Vagina (tissue), 2 donors: ENCODE measurements at regions not wholly inside any gene's neighbourhood (a gene's known extent, or its start where the extent isn't known, plus 50 kb on each side); places are given as distances from the start of the nearest gene placed in this dataset.

Experiments
- DNase-seq, 2 donors: peaks; one replicate each; pipeline ENCODE4 v3.0.0-alpha.2; 2017; ENCODE audit errors: extremely low spot score in 2 of 2
- H3K27ac ChIP-seq: fragments of 200-600 bp; sonication (generic); one replicate; pipeline ENCODE4 v1.5.1; 2019
- H3K27me3 ChIP-seq: fragments of 200-600 bp; sonication (generic); one replicate; pipeline ENCODE4 v1.5.1; 2019
- H3K36me3 ChIP-seq, 2 donors: fragments of 200-600 bp; sonication (generic); one replicate each; pipeline ENCODE4 v1.5.1; 2017 to 2019
- H3K4me1 ChIP-seq: fragments of 200-600 bp; sonication (generic); one replicate; pipeline ENCODE4 v1.5.1; 2019
- H3K4me3 ChIP-seq, 2 donors: fragments of 200-600 bp; sonication (generic); 1 replicate in 1 of 2; 2 replicates in 1 of 2; pipeline ENCODE4 v1.5.1; 2016 to 2019
- H3K9me3 ChIP-seq: fragments of 200-600 bp; sonication (generic); one replicate; pipeline ENCODE4 v1.5.1; 2019
- POLR2A ChIP-seq, 2 donors: fragments of 450-650 bp; IDR thresholded peaks; one replicate each; pipeline ENCODE4 v1.6.1; 2017; ENCODE audit warnings: antibody characterized with exemption in 2 of 2, mild to moderate bottlenecking in 2 of 2, moderate library complexity in 2 of 2
- POLR2AphosphoS5 ChIP-seq, 2 donors: sonication (generic); formaldehyde crosslinking; IDR thresholded peaks; one replicate each; pipeline ENCODE4 v1.9.0; 2017; ENCODE audit warnings: antibody characterized with exemption in 2 of 2, mild to moderate bottlenecking in 2 of 2, low read depth in 1 of 2; ENCODE audit not compliant: insufficient read depth in 1 of 2
- intact Hi-C: fragments of 100-400 bp; cut with DNase I; formaldehyde crosslinking; loops from one replicate; pipeline ENCODE4 v1.15.1; 2023
- TF ChIP-seq, protein P1 (sequence below), 3 experiments: fragments of 450-650 bp in 2 of 3; fragments of 200-600 bp in 1 of 3; sonication (generic) in 1 of 3; IDR thresholded peaks; one replicate each; pipeline ENCODE4 v1.5.1; 2017 to 2019; ENCODE audit warnings: antibody characterized with exemption in 3 of 3, mild to moderate bottlenecking in 2 of 3, moderate library complexity in 2 of 3

DNA sequence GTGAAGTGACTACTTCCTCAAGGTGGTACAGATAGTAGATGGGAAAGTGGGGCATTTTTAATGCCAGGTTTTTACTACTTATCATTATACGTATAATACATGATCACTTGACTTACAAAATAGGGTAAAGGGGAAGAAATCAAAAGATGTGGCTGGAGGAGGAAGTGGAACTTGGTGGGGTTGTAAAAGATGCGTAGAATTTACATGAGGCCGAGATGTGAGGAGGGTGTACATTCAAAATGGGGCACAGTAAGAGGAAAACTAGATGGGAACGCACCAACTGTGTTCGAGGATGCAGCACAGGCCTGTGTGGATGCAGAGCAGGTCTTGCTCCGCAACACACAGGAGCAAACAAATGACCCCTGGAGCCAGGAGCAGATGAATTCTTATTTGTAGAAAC, 403.3 kb downstream of the TXNL1 start:
- H3K27ac ChIP-seq = no peak overlapping the region
- intact Hi-C loops = no loop called here
- TF ChIP-seq POLR2A (IDR thresholded peaks at IDR 0.05) = no peak
- TF ChIP-seq, protein P1, sequence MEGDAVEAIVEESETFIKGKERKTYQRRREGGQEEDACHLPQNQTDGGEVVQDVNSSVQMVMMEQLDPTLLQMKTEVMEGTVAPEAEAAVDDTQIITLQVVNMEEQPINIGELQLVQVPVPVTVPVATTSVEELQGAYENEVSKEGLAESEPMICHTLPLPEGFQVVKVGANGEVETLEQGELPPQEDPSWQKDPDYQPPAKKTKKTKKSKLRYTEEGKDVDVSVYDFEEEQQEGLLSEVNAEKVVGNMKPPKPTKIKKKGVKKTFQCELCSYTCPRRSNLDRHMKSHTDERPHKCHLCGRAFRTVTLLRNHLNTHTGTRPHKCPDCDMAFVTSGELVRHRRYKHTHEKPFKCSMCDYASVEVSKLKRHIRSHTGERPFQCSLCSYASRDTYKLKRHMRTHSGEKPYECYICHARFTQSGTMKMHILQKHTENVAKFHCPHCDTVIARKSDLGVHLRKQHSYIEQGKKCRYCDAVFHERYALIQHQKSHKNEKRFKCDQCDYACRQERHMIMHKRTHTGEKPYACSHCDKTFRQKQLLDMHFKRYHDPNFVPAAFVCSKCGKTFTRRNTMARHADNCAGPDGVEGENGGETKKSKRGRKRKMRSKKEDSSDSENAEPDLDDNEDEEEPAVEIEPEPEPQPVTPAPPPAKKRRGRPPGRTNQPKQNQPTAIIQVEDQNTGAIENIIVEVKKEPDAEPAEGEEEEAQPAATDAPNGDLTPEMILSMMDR (IDR thresholded peaks at IDR 0.05) = no peak
- TF ChIP-seq POLR2AphosphoS5 (IDR thresholded peaks at IDR 0.05; ENCODE audit: insufficient read depth in 1 of 2, low read depth in 1 of 2) = no peak
- DNase-seq = no peak
- no peaks in the 10 kb centered on the region for H3K36me3 ChIP-seq
- no peaks in the 10 kb centered on the region for H3K9me3 ChIP-seq
- H3K27me3 ChIP-seq = no peaks in the 10 kb centered on the region
- H3K4me1 ChIP-seq = no peaks in the 10 kb centered on the region
- H3K4me3 ChIP-seq = no peak overlapping the region

DNA sequence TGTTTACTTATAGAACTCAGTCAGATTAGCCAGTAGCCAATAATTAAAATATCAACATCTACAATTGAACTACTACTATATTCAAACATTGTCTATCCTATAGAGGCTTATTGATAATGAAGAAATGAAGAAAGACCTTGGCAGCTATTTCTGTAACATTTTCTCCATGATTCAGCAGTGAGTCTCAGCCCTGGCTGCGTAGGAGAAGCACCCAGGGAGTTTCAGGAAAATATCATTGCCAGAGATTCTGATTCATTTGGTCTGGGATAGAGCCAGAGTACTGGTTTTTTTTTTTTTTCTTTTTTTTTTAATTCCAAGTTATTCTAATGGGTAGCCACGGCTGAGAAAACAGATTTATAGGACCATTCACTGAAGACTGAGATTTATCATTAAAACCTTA, 404.8 kb downstream of the TXNL1 start:
- no peaks in the 10 kb centered on the region for H3K36me3 ChIP-seq
- no peak overlapping the region for H3K4me3 ChIP-seq
- no peaks in the 10 kb centered on the region for H3K4me1 ChIP-seq
- no peaks in the 10 kb centered on the region for H3K27me3 ChIP-seq
- H3K27ac ChIP-seq = peak overlapping the region; percentile 30
- TF ChIP-seq POLR2AphosphoS5 (IDR thresholded peaks at IDR 0.05; ENCODE audit: insufficient read depth in 1 of 2, low read depth in 1 of 2) = peak; percentile 25 to 76
- no peak for TF ChIP-seq POLR2A (IDR thresholded peaks at IDR 0.05)
- TF ChIP-seq, protein P1 (IDR thresholded peaks at IDR 0.05) = no peak
- no peak for DNase-seq
- no peaks in the 10 kb centered on the region for H3K9me3 ChIP-seq
- intact Hi-C loops = no loop called here

DNA sequence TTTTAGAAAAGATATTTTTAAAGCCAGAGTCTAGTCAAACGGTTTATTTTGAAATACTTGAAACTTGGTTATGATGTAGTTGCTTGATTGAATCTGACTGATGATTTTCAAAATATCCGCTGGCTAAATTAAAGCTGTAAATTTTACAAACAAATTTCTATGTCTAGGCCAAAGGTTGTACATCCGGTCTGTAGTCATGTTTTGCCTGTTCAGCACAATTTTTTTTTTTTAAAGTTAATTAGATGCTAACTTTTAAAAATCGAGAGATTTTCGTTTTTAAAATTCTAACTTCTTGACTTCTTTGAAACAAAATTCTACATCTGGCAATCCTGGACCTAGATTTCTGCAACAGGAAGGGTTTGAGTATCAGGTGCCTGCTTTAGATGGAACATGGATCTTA, 412.4 kb downstream of the TXNL1 start:
- intact Hi-C loops = no loop called here
- H3K9me3 ChIP-seq = no peaks in the 10 kb centered on the region
- no peak overlapping the region for H3K27ac ChIP-seq
- no peak for TF ChIP-seq POLR2A (IDR thresholded peaks at IDR 0.05)
- TF ChIP-seq, protein P1 (IDR thresholded peaks at IDR 0.05) = no peak
- no peak for TF ChIP-seq POLR2AphosphoS5 (IDR thresholded peaks at IDR 0.05; ENCODE audit: insufficient read depth in 1 of 2, low read depth in 1 of 2)
- no peak overlapping the region for H3K4me3 ChIP-seq
- DNase-seq = no peak
- H3K36me3 ChIP-seq = no peaks in the 10 kb centered on the region
- no peaks in the 10 kb centered on the region for H3K4me1 ChIP-seq
- no peaks in the 10 kb centered on the region for H3K27me3 ChIP-seq

DNA sequence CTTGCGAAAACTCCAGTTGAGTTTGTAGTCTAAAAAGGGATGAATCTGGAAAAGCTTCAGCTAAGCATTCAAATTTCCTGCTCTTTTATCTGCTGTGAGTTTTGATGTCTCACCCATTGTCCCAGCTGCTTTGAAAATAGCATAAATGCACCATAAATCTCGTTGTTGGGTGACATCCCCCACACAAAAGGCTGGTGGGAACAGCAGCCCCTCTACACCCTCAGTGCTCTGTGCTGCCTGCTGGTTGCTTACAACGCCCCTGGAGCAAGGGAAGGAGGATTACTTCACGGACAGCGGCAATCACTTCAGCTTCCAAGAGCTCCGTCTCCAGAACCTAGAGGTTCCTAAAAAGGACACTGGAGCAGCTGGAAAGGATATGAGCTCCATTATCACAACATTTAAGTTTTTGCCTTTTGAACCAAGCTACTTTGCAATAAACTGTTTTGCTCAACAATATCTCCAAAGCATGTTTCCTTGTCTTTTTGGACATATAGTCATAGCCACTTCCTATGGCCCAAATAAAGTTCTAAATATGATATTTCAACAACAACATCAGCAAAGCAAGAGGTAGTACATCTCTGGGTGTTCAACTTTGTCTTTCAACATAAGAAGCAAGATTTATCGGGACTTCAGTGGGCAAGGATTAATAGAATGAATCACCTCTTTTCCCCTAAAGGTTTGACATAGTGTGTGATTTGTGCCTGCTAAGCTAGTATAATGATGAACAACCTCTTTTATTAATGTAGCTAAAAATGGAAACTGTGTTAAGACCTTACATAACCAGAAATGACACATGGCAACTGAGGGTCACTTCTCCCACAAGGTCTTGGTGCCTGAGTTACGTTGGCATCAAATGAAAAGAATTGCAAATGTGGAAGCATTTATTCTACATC, 413.5 kb downstream of the TXNL1 start:
- H3K27me3 ChIP-seq = no peaks in the 10 kb centered on the region
- intact Hi-C loops = no loop called here
- no peaks in the 10 kb centered on the region for H3K4me1 ChIP-seq
- no peak overlapping the region for H3K27ac ChIP-seq
- H3K9me3 ChIP-seq = no peaks in the 10 kb centered on the region
- no peak overlapping the region for H3K4me3 ChIP-seq
- no peak for TF ChIP-seq POLR2AphosphoS5 (IDR thresholded peaks at IDR 0.05; ENCODE audit: insufficient read depth in 1 of 2, low read depth in 1 of 2)
- TF ChIP-seq, protein P1 (IDR thresholded peaks at IDR 0.05) = no peak
- no peak for TF ChIP-seq POLR2A (IDR thresholded peaks at IDR 0.05)
- DNase-seq = no peak
- no peaks in the 10 kb centered on the region for H3K36me3 ChIP-seq
